HG02623 (cell line): ENCODE measurements at regions not wholly inside any gene's neighbourhood (a gene's known extent, or its start where the extent isn't known, plus 50 kb on each side); places are given as distances from the start of the nearest gene placed in this dataset.

ENCODE experiments used
- ATAC-seq: cut with Tn5 transposase; IDR thresholded peaks from one replicate; pipeline ENCODE4 v1.9.1; 2021; ENCODE audit warnings: moderate library complexity; ENCODE audit not compliant: unreplicated experiment

DNA sequence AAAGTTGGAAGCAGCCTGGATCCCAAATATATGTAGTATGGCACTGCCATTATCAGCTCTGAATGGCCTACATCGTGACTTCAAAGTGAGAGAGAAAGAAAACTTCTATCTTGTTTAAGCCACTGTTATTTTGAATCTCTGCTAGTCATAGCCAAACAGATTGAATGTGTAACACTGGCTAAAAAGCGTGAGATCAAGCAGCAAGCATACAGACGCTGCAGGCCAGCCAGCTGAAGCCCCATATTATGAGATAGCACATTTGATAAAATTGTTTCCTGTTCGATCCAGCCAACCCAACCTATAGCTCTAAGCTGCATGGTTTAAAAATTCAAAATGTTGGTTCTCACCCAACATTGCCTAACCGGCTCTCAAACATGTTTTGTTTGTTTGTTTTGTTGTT is 95.0 kb downstream of the DUSP6 start:
- ATAC-seq, result no peak

GRCh38 chr12:89256060-89256459 is 96.2 kb downstream of the DUSP6 start:
- no peak for ATAC-seq

DNA sequence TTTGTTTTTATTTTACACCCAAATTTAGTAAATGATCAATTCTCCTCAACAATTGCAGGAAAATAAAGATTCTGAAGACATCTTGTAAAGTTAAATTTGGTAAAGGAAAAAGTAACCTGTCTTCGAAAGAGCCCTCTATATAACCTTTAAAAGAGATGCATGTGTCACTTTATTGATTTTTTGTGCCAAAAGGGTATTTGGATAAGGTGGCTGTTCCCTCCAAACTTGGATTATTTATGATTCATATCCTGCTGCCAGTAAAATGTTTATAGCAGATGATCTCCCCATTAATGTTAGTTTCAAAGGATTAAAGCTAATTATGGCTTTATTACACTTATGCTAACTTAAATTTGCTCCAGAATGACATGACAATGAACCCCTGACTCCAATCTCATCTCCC is 98.8 kb downstream of the DUSP6 start:
- no peak for ATAC-seq

DNA sequence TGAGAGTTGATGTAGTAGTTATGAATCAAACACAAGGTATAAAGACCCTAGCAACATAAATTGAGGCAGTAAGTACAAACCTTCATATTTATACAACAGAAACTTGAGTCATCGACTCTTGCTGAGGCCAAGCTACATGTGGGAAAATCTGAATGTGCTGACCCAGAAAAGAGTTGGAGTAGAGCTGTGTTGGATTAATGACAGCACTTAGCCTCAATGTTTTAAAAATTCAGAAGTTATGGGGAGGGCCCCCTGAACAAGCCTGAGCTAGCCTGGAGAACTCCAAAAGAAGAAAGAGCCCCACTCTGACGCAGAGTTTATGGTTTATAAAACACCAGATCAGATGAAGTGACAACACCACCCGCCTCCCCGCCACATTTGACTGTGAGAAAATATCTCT is 100.0 kb downstream of the DUSP6 start:
- ATAC-seq, result no peak

GRCh38 chr12:89251342-89252271 is 100.7 kb downstream of the DUSP6 start:
- ATAC-seq, result no peak

- no peak for ATAC-seq
Measured at GRCh38 chr12:89250636-89251035, 101.7 kb downstream of the DUSP6 start.

DNA sequence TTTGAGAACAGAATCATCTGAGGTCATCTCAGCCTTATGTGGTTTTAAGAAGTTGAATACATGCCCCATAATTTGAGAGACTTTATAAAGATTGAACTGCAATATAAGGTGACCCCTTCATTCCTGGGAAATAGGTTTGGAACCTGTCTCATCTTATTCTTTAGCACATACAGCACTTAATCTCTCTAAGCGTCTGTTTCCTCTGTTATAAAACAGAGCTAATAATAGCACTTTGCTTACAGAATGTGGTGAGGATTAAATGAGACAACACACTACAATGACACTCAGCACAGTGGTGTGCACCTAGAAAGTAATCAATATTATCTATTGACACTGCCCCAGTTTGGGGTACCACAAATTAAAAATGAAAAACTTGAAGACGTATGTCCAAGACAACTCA is 102.1 kb downstream of the DUSP6 start:
- no peak for ATAC-seq

- ATAC-seq, result no peak
Measured at GRCh38 chr12:89247967-89248366, 104.3 kb downstream of the DUSP6 start.

DNA sequence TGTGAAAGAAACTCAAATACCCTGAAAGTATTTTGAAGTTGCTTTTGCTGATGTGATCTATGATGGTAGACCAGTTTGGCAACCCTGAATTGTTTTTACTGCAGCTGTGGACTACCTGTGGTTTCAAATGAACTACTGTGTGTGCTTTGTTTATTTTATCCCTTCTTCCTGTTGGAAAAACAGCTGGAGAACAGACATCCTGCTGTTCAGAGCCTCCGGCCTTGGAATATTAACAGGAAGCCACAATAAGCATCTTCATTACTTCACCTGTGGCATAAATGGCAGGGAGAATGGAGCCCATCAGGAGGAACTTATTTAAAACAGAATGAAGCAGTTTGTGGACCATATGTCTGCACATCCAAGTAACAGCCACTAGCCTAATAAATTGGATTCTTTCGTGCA is 104.8 kb downstream of the DUSP6 start:
- no peak for ATAC-seq

GRCh38 chr12:89245090-89245489 is 107.2 kb downstream of the DUSP6 start:
- no peak for ATAC-seq

DNA sequence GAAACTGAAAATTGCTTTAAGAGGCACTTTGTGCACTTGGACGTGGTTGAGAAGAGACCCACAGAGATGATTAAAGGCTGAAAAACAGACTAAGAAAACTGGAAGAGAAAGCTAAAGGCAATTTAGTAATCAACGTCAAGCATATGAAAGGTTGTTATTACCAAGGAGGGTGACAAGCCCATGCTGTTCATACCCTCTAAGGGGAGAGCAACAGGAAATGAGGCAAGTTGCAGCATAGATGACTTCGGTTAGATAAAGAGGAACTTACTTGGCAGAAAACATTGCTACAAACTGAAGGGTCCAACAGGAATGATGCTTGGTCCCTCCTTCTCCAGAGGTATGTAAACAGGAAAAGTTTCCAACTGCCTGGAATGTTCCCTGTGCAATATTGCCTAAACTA is 107.8 kb downstream of the DUSP6 start:
- no peak for ATAC-seq

DNA sequence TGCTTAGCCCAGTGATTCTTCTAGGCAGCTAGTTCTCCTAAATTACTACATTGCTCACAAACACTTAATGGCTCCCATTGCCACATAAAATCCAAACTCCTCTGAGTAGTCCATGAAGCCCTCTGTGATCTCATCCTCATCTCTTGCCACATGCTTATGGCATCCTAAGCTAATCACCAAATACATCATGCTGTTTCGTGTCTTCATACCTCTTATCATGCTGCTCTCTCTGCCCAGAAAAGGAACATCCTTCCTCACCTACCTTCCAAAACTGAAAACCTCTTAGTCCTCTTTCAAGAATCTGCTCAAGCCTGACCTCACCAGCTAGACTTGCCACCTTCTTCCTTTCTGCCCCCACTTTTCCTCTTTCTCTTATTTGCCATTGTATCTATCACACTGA is 108.5 kb downstream of the DUSP6 start:
- ATAC-seq, result no peak

DNA sequence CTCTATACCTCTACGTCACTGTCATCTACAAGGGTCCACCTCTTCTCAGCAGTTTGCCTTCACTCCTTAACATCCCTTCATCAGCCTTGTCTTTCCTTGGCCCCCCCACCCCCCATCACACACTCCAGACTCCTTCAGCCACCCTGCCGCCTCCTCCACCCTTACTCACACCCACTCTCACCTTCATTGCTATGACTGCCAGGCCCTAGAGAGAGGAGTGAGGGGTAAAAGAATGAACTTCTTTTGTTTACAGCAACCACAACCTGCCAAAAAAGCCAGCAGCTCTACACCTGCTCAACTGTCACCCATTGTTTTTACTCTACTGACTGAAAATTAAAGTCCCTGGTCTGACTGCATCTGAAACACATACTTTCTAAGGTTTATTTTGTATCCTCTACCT is 112.8 kb downstream of the DUSP6 start:
- ATAC-seq, result no peak

DNA sequence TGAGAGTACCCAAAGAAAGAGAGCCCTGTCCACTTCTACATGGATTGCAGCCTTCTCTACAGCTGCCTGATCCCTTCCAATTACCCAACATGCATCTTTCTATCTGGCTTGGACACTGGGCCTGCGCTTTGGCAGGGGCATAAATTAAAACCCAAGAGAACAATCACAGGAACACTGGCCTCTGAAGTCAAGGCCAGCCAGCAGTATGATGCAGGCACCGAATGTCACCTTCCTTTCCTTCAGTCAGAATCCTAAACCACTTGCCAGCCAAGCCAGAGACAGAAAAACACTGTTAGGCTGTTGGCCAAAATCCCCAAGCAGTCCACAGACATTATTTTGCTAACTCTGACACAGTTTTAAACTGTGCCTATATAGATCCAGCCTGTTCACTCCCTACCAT is 113.7 kb downstream of the DUSP6 start:
- no peak for ATAC-seq

DNA sequence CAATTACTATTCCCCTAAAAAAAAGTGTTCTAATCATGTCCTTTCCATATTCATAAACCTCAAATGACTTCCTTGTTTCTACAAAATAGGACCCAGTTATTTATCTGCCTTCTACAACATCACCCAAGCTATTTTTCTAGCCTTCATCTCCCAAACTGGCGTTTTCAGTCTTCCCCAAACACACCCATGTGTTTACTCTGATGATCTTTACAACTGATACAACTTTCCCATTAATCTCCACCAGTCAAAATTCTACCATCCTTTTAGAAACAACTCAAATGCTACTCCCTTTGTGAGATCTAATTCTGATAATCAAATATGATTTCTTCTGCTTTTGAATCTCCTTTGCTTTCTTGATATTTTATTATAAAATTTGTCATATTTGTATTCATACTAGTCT is 114.5 kb downstream of the DUSP6 start:
- no peak for ATAC-seq

- no peak for ATAC-seq
Measured at GRCh38 chr12:89236748-89237383, 115.4 kb downstream of the DUSP6 start.

- ATAC-seq, result no peak
Measured at GRCh38 chr12:89236237-89236636, 116.1 kb downstream of the DUSP6 start.

GRCh38 chr12:89235189-89235993 is 116.9 kb downstream of the DUSP6 start:
- ATAC-seq, result no peak

GRCh38 chr12:89234324-89235114 is 117.8 kb downstream of the DUSP6 start:
- no peak for ATAC-seq

DNA sequence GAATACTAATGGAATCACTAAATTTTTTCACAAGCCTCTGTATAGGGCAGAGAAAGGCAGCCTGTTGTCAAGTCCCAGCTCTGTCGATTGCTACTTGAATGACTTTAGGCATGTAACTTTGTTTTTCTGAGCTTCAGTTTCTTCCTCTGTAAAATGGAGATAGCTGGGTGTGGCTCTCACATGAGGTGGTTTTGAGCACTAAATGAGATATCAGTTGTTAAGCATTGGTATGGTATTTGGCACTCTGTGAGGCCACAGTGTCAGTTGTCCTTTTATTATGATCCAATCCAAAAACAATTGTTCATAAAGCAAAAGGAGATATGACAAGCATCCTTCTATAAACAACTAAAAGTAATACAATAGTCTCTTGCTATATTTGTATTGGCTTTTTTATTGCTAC is 120.6 kb downstream of the DUSP6 start:
- no peak for ATAC-seq
